ENCODE measurements at regions not wholly inside any gene's neighbourhood (a gene's known extent, or its start where the extent isn't known, plus 50 kb on each side); places are given as distances from the start of the nearest gene placed in this dataset.

- ATAC-seq (ENCODE audit: insufficient read depth, low read depth) (no peak), DNase-seq (no peak)
- Histone ChIP-seq H3K9me3 (ENCODE audit: insufficient read depth, low read length, severe bottlenecking) (no peaks in the 10 kb centered on the region), H3K9ac (ENCODE audit: low read depth, low read length) (no peak overlapping the region), H3K27ac (ENCODE audit: low read length) (no peak overlapping the region), H3K4me1 (ENCODE audit: insufficient read depth, low read length) (peaks cover 14% of the 10 kb centered on the region), H3K27me3 (ENCODE audit: insufficient read depth, low read length, poor library complexity) (no peaks in the 10 kb centered on the region), H3K36me3 (ENCODE audit: insufficient read depth, low read length) (no peaks in the 10 kb centered on the region), H2AFZ (ENCODE audit: low read depth, low read length) (no peak overlapping the region), H3K79me2 (ENCODE audit: insufficient read depth, low read length) (no peaks in the 10 kb centered on the region), H3K4me2 (ENCODE audit: insufficient read depth, low read length) (no peak overlapping the region), H3K4me3 (ENCODE audit: low read depth in 1 of 2, low read length in 2 of 2) (no peak overlapping the region), H4K20me1 (ENCODE audit: insufficient read depth, low read length) (no peaks in the 10 kb centered on the region)
- TF ChIP-seq CTCF (IDR thresholded peaks at IDR 0.05; ENCODE audit: borderline replicate concordance, extremely low read depth, low read length, poor library complexity, severe bottlenecking) (no peak), EZH2 (IDR thresholded peaks at IDR 0.05; ENCODE audit: borderline replicate concordance, low read depth, low read length, severe bottlenecking) (no peak)
These were observed 201.6 kb upstream of the CMC1 start for GRCh38 chr3:28039829-28040228.

- H3K36me3 ChIP-seq (ENCODE audit: insufficient read depth, low read length): no peaks in the 10 kb centered on the region
- no peaks in the 10 kb centered on the region for H3K79me2 ChIP-seq (ENCODE audit: insufficient read depth, low read length)
- H3K27ac ChIP-seq (ENCODE audit: low read length): no peak overlapping the region; the same call in 1 of the 2 replicates
- peaks cover 14% of the 10 kb centered on the region for H3K4me1 ChIP-seq (ENCODE audit: insufficient read depth, low read length)
- no peak for DNase-seq
- H4K20me1 ChIP-seq (ENCODE audit: insufficient read depth, low read length): no peaks in the 10 kb centered on the region
- ATAC-seq (ENCODE audit: insufficient read depth, low read depth): peak; percentile 56; the same call in 2 of the 3 replicates
- no peaks in the 10 kb centered on the region for H3K9me3 ChIP-seq (ENCODE audit: insufficient read depth, low read length, severe bottlenecking)
- H3K4me2 ChIP-seq (ENCODE audit: insufficient read depth, low read length): no peak overlapping the region
- H2AFZ ChIP-seq (ENCODE audit: low read depth, low read length): no peak overlapping the region; the same call in 1 of the 2 replicates
- TF ChIP-seq CTCF (IDR thresholded peaks at IDR 0.05; ENCODE audit: borderline replicate concordance, extremely low read depth, low read length, poor library complexity, severe bottlenecking) (no peak), EZH2 (IDR thresholded peaks at IDR 0.05; ENCODE audit: borderline replicate concordance, low read depth, low read length, severe bottlenecking) (no peak)
- no peak overlapping the region for H3K9ac ChIP-seq (ENCODE audit: low read depth, low read length)
- no peaks in the 10 kb centered on the region for H3K27me3 ChIP-seq (ENCODE audit: insufficient read depth, low read length, poor library complexity)
- H3K4me3 ChIP-seq (ENCODE audit: low read depth in 1 of 2, low read length in 2 of 2): no peak overlapping the region
These were observed 199.3 kb upstream of the CMC1 start for GRCh38 chr3:28042095-28042635.

- H3K79me2 ChIP-seq (ENCODE audit: insufficient read depth, low read length): no peaks in the 10 kb centered on the region
- H3K4me1 ChIP-seq (ENCODE audit: insufficient read depth, low read length): peaks cover 14% of the 10 kb centered on the region
- no peaks in the 10 kb centered on the region for H4K20me1 ChIP-seq (ENCODE audit: insufficient read depth, low read length)
- H3K4me2 ChIP-seq (ENCODE audit: insufficient read depth, low read length): no peak overlapping the region
- H3K4me3 ChIP-seq (ENCODE audit: low read depth in 1 of 2, low read length in 2 of 2): no peak overlapping the region
- H3K36me3 ChIP-seq (ENCODE audit: insufficient read depth, low read length): no peaks in the 10 kb centered on the region
- H2AFZ ChIP-seq (ENCODE audit: low read depth, low read length): peak overlapping the region; percentile 14; the same call in 1 of the 2 replicates
- no peak overlapping the region for H3K27ac ChIP-seq (ENCODE audit: low read length)
- H3K9me3 ChIP-seq (ENCODE audit: insufficient read depth, low read length, severe bottlenecking): no peaks in the 10 kb centered on the region
- DNase-seq: peak; percentile 13
- no peaks in the 10 kb centered on the region for H3K27me3 ChIP-seq (ENCODE audit: insufficient read depth, low read length, poor library complexity)
- no peak overlapping the region for H3K9ac ChIP-seq (ENCODE audit: low read depth, low read length)
- ATAC-seq (ENCODE audit: insufficient read depth, low read depth): peak; percentile 85
- TF ChIP-seq EZH2 (IDR thresholded peaks at IDR 0.05; ENCODE audit: borderline replicate concordance, low read depth, low read length, severe bottlenecking) (no peak), CTCF (IDR thresholded peaks at IDR 0.05; ENCODE audit: borderline replicate concordance, extremely low read depth, low read length, poor library complexity, severe bottlenecking) (no peak)
These were observed 198.7 kb upstream of the CMC1 start for GRCh38 chr3:28042707-28043106.

Measured in DND-41 (cell line).